ENCODE measurements at regions not wholly inside any gene's neighbourhood (a gene's known extent, or its start where the extent isn't known, plus 50 kb on each side); places are given as distances from the start of the nearest gene placed in this dataset.
"Not testable (repeated sequence)": the region's sequence is repeated elsewhere in the genome, so short reads cannot be mapped to it uniquely, and the experiment has no call there.

- TF ChIP-seq BHLHE40 (IDR thresholded peaks at IDR 0.05; ENCODE audit: borderline replicate concordance) = no peak
- no peak for TF ChIP-seq ZNF384 (IDR thresholded peaks at IDR 0.05)
- TF ChIP-seq SUZ12 (IDR thresholded peaks at IDR 0.05) = no peak
- ChIA-PET CTCF (no interaction called here), POLR2A (no interaction called here)
- DNase-seq (ENCODE audit: extremely low spot score) = no peak
Measured at GRCh38 chr11:97684486-97685439, 1295.0 kb downstream of the JRKL start.

DNA sequence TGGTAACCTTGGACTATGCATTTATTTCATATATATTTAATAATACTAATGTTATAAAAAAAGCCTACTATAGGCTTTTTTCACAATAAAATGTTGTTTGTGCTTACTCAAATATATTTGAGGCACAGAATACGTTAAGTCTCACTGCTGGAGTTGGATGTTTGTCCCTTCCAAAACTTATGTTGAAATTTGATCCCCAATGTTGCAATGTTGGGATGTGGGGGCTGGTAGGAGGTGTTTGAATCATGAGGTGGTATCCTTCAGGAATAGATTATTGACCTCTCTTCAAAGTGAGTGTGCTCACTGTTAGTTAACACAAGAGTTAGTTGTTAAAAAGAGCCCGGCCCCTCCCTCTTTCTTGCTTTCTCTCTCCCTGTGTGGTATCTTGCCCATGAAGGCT, 1295.9 kb downstream of the JRKL start:
- TF ChIP-seq SP1 (IDR thresholded peaks at IDR 0.05) (no peak), HDGF (IDR thresholded peaks at IDR 0.05; ENCODE audit: borderline replicate concordance) (no peak), NFRKB (IDR thresholded peaks at IDR 0.05) (no peak), PKNOX1 (IDR thresholded peaks at IDR 0.05) (no peak), FOXA1 (IDR thresholded peaks at IDR 0.05) (no peak), FOXK2 (IDR thresholded peaks at IDR 0.05) (no peak), CTBP1 (IDR thresholded peaks at IDR 0.05; ENCODE audit: borderline replicate concordance) (no peak), SUZ12 (IDR thresholded peaks at IDR 0.05) (no peak), TARDBP (IDR thresholded peaks at IDR 0.05) (no peak), LEF1 (IDR thresholded peaks at IDR 0.05; ENCODE audit: borderline replicate concordance) (no peak), L3MBTL2 (conservative IDR thresholded peaks at IDR 0.05) (no peak), ELF4 (IDR thresholded peaks at IDR 0.05) (no peak), FOXM1 (IDR thresholded peaks at IDR 0.05; ENCODE audit: borderline replicate concordance) (no peak), BHLHE40 (IDR thresholded peaks at IDR 0.05; ENCODE audit: borderline replicate concordance) (no peak), ARNT (IDR thresholded peaks at IDR 0.05) (no peak), ZNF384 (IDR thresholded peaks at IDR 0.05) (no peak)
- CTCF ChIA-PET = no interaction called here
- POLR2A ChIA-PET = no interaction called here
- no peak for DNase-seq (ENCODE audit: extremely low spot score)

DNA sequence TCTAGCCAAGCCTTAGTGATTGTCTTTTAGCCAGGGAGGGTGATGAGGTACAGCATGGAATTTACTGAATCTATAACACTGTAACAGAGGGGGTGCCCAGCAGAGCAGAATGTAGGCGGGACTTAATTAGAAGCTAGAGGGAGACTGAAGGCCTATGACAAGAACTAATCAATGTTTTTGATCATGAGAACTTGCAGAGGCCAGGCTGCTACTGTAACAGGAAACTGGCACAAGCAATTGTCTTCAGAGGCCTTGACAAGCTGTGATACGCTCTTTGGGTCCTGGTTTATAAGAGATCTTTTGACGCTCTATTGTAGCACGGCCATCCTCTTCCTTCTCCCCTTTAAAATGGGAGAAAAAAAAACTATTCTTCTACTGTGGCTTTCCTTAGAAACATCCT, 1297.3 kb downstream of the JRKL start:
- ChIA-PET POLR2A (no interaction called here), CTCF (no interaction called here)
- TF ChIP-seq L3MBTL2 (conservative IDR thresholded peaks at IDR 0.05) (no peak), CTBP1 (IDR thresholded peaks at IDR 0.05; ENCODE audit: borderline replicate concordance) (no peak), SUZ12 (IDR thresholded peaks at IDR 0.05) (no peak), HDGF (IDR thresholded peaks at IDR 0.05; ENCODE audit: borderline replicate concordance) (no peak), PKNOX1 (IDR thresholded peaks at IDR 0.05) (no peak), ZNF384 (IDR thresholded peaks at IDR 0.05) (no peak), BHLHE40 (IDR thresholded peaks at IDR 0.05; ENCODE audit: borderline replicate concordance) (no peak), TARDBP (IDR thresholded peaks at IDR 0.05) (no peak)
- no peak for DNase-seq (ENCODE audit: extremely low spot score)

GRCh38 chr11:97691061-97691460, 1301.2 kb downstream of the JRKL start:
- POLR2A ChIA-PET = no interaction called here
- DNase-seq (ENCODE audit: extremely low spot score) = no peak
- TF ChIP-seq CTBP1 (IDR thresholded peaks at IDR 0.05; ENCODE audit: borderline replicate concordance) (no peak), LEF1 (IDR thresholded peaks at IDR 0.05; ENCODE audit: borderline replicate concordance) (no peak)
- CTCF ChIA-PET = no interaction called here

- DNase-seq (ENCODE audit: extremely low spot score) = no peak
- TF ChIP-seq FOXM1 (IDR thresholded peaks at IDR 0.05; ENCODE audit: borderline replicate concordance) (no peak), ARNT (IDR thresholded peaks at IDR 0.05) (no peak), SP1 (IDR thresholded peaks at IDR 0.05) (no peak), HDGF (IDR thresholded peaks at IDR 0.05; ENCODE audit: borderline replicate concordance) (no peak), SUZ12 (IDR thresholded peaks at IDR 0.05) (no peak), L3MBTL2 (conservative IDR thresholded peaks at IDR 0.05) (no peak), ZNF384 (IDR thresholded peaks at IDR 0.05) (no peak), PKNOX1 (IDR thresholded peaks at IDR 0.05) (no peak), NFRKB (IDR thresholded peaks at IDR 0.05) (no peak)
- CTCF ChIA-PET = no interaction called here
- POLR2A ChIA-PET = no interaction called here
Measured at GRCh38 chr11:97702951-97703350, 1313.1 kb downstream of the JRKL start.

- ChIA-PET CTCF (no interaction called here), POLR2A (no interaction called here)
- no peak for TF ChIP-seq SP1 (IDR thresholded peaks at IDR 0.05)
- TF ChIP-seq ARNT (IDR thresholded peaks at IDR 0.05) = no peak
- TF ChIP-seq CTBP1 (IDR thresholded peaks at IDR 0.05; ENCODE audit: borderline replicate concordance) = no peak
- no peak for TF ChIP-seq SUZ12 (IDR thresholded peaks at IDR 0.05)
- no peak for TF ChIP-seq L3MBTL2 (conservative IDR thresholded peaks at IDR 0.05)
- TF ChIP-seq ZNF384 (IDR thresholded peaks at IDR 0.05) = no peak
- TF ChIP-seq LEF1 (IDR thresholded peaks at IDR 0.05; ENCODE audit: borderline replicate concordance) = no peak
- no peak for TF ChIP-seq FOXK2 (IDR thresholded peaks at IDR 0.05)
- no peak for TF ChIP-seq FOXA1 (IDR thresholded peaks at IDR 0.05)
- no peak for TF ChIP-seq PKNOX1 (IDR thresholded peaks at IDR 0.05)
- no peak for TF ChIP-seq HDGF (IDR thresholded peaks at IDR 0.05; ENCODE audit: borderline replicate concordance)
- TF ChIP-seq ELF4 (IDR thresholded peaks at IDR 0.05) = no peak
- TF ChIP-seq TARDBP (IDR thresholded peaks at IDR 0.05) = no peak
- no peak for TF ChIP-seq NFRKB (IDR thresholded peaks at IDR 0.05)
- no peak for TF ChIP-seq FOXM1 (IDR thresholded peaks at IDR 0.05; ENCODE audit: borderline replicate concordance)
- TF ChIP-seq BHLHE40 (IDR thresholded peaks at IDR 0.05; ENCODE audit: borderline replicate concordance) = no peak
- DNase-seq (ENCODE audit: extremely low spot score) = no peak
Measured at GRCh38 chr11:97703851-97704250, 1314.0 kb downstream of the JRKL start.

- POLR2A ChIA-PET; DNase-seq (ENCODE audit: extremely low spot score); CTCF ChIA-PET: not testable (repeated sequence)
Measured at GRCh38 chr11:97705441-97705840, 1315.3 kb upstream of the CNTN5 start.
